A673 (cell line): ENCODE measurements at regions not wholly inside any gene's neighbourhood (a gene's known extent, or its start where the extent isn't known, plus 50 kb on each side); places are given as distances from the start of the nearest gene placed in this dataset.
"Not testable (repeated sequence)": the region's sequence is repeated elsewhere in the genome, so short reads cannot be mapped to it uniquely, and the experiment has no call there.

Source experiments
- BruUV-seq: library from RNA; stranded (reverse); fragments of 400-500 nt; replicated peaks from 2 replicates; lab custom pipeline; 2021; lab: Mats Ljungman, UMichigan
- CTCF ChIA-PET: fragments of 300-600 bp; sonication (Branson Sonifier 250); formaldehyde crosslinking; loops from one replicate; lab custom pipeline; 2022; ENCODE audit warnings: antibody characterized with exemption; lab: Charles Lee
- POLR2A ChIA-PET: fragments of 300-600 bp; sonication (Branson Sonifier 250); formaldehyde crosslinking; loops from one replicate; lab custom pipeline; 2022; ENCODE audit warnings: antibody characterized with exemption; ENCODE audit not compliant: low non-redundant PET; lab: Charles Lee
- DNase-seq: peaks from one replicate; pipeline ENCODE4 v3.0.0-alpha.2; 2015; ENCODE audit warnings: low spot score
- H3K27ac ChIP-seq: fragments of 200-600 bp; sonication (generic); 2 replicates; pipeline ENCODE4 v1.5.1; 2016; ENCODE audit warnings: mixed run types, low read depth, mild to moderate bottlenecking, mixed read lengths, antibody characterized with exemption, low read length; ENCODE audit not compliant: poor library complexity, severe bottlenecking
- H3K27me3 ChIP-seq: fragments of 200-600 bp; sonication (generic); replicated peaks from 2 replicates; pipeline ENCODE4 v1.6.1; 2017; ENCODE audit warnings: mixed run types, low read depth, mild to moderate bottlenecking, mixed read lengths, antibody characterized with exemption, low read length; ENCODE audit not compliant: insufficient read depth, poor library complexity
- H3K36me3 ChIP-seq: fragments of 200-600 bp; sonication (generic); 2 replicates; pipeline ENCODE4 v1.6.1; 2016; ENCODE audit warnings: mixed run types, mild to moderate bottlenecking, mixed read lengths, antibody characterized with exemption, low read length; ENCODE audit not compliant: insufficient read depth, poor library complexity, severe bottlenecking
- H3K4me1 ChIP-seq: fragments of 200-600 bp; sonication (generic); 2 replicates; pipeline ENCODE4 v1.6.1; 2017; ENCODE audit warnings: mixed run types, mild to moderate bottlenecking, mixed read lengths, antibody characterized with exemption, low read length; ENCODE audit not compliant: insufficient read depth, poor library complexity, severe bottlenecking
- H3K4me3 ChIP-seq: fragments of 200-600 bp; sonication (generic); 2 replicates; pipeline ENCODE4 v1.5.1; 2016; ENCODE audit warnings: low read depth, mixed run types, mild to moderate bottlenecking, mixed read lengths, low read length; ENCODE audit not compliant: poor library complexity, severe bottlenecking
- H3K9me3 ChIP-seq: fragments of 200-600 bp; sonication (generic); 2 replicates; pipeline ENCODE4 v1.6.1; 2016; ENCODE audit warnings: mixed run types, low read depth, mild to moderate bottlenecking, mixed read lengths, antibody characterized with exemption, low read length; ENCODE audit not compliant: poor library complexity, severe bottlenecking
- CTCF ChIP-seq: fragments of 300-800, 200-600 bp; sonication (generic); conservative IDR thresholded peaks from 2 replicates; pipeline ENCODE4 v1.5.1; 2017; ENCODE audit warnings: low read depth, mild to moderate bottlenecking, antibody characterized with exemption, low read length, moderate library complexity, mixed read lengths
- EZH2 ChIP-seq: fragments of 200-600 bp; sonication (generic); IDR thresholded peaks from 2 replicates; pipeline ENCODE4 v1.6.1; 2017; ENCODE audit warnings: borderline replicate concordance, low read depth, mild to moderate bottlenecking, mixed read lengths, antibody characterized with exemption, low read length; ENCODE audit not compliant: poor library complexity, severe bottlenecking
- intact Hi-C: fragments of 100-400 bp; cut with micrococcal nuclease; formaldehyde crosslinking; loops from one replicate; pipeline ENCODE4 v1.10.0; 2022; ENCODE audit not compliant: unreplicated experiment

- Histone ChIP-seq H3K4me3 (no peak overlapping the region), H3K4me1 (no peaks in the 10 kb centered on the region), H3K36me3 (no peaks in the 10 kb centered on the region), H3K27me3 (no peaks in the 10 kb centered on the region), H3K27ac (no peak overlapping the region), H3K9me3 (no peaks in the 10 kb centered on the region)
- ChIA-PET CTCF (no interaction called here), POLR2A (no interaction called here)
- DNase-seq: no peak
- no peak for TF ChIP-seq EZH2
- no peak for TF ChIP-seq CTCF
- intact Hi-C loops: no loop called here
- no TSS peak for BruUV-seq
These were observed 74.0 kb upstream of the ARRDC3 start for GRCh38 chr5:91456928-91457680.

- ChIA-PET CTCF (no interaction called here), POLR2A (no interaction called here)
- Histone ChIP-seq H3K27ac (no peak overlapping the region), H3K4me1 (no peaks in the 10 kb centered on the region), H3K4me3 (no peak overlapping the region), H3K9me3 (no peaks in the 10 kb centered on the region), H3K27me3 (no peaks in the 10 kb centered on the region), H3K36me3 (no peaks in the 10 kb centered on the region)
- DNase-seq: no peak
- no TSS peak for BruUV-seq
- intact Hi-C loops: no loop called here
- TF ChIP-seq CTCF (no peak), EZH2 (no peak)
These were observed 66.0 kb upstream of the ARRDC3 start for GRCh38 chr5:91449083-91449482.

- H3K27ac ChIP-seq, POLR2A ChIA-PET: not testable (repeated sequence)
These were observed 65.0 kb upstream of the ARRDC3 start for GRCh38 chr5:91448079-91448478.

GRCh38 chr5:91446880-91447279, 63.8 kb upstream of the ARRDC3 start:
- H3K36me3 ChIP-seq, H3K4me1 ChIP-seq, H3K27ac ChIP-seq, H3K4me3 ChIP-seq, POLR2A ChIA-PET, H3K9me3 ChIP-seq, DNase-seq, H3K27me3 ChIP-seq, BruUV-seq, intact Hi-C loops: not testable (repeated sequence)
- CTCF ChIA-PET: interaction anchor here (0.6 kb wide), 1 partner anchor 66 kb away, joined by 6 read pairs; no protein-coding TSS in a partner anchor

More at GRCh38 chr5:91448079-91448478, 65.0 kb upstream of the ARRDC3 start:
- H3K27me3 ChIP-seq, H3K9me3 ChIP-seq, H3K4me3 ChIP-seq, DNase-seq, H3K36me3 ChIP-seq, intact Hi-C loops, H3K4me1 ChIP-seq, BruUV-seq, CTCF ChIA-PET: not testable (repeated sequence)
